Vagina (tissue), 2 donors: ENCODE measurements at regions not wholly inside any gene's neighbourhood (a gene's known extent, or its start where the extent isn't known, plus 50 kb on each side); places are given as distances from the start of the nearest gene placed in this dataset.

Experiments used
- POLR2A ChIP-seq, 2 donors: fragments of 450-650 bp; IDR thresholded peaks; one replicate each; pipeline ENCODE4 v1.6.1; 2017; ENCODE audit warnings: antibody characterized with exemption in 2 of 2, mild to moderate bottlenecking in 2 of 2, moderate library complexity in 2 of 2
- POLR2AphosphoS5 ChIP-seq, 2 donors: sonication (generic); formaldehyde crosslinking; IDR thresholded peaks; one replicate each; pipeline ENCODE4 v1.9.0; 2017; ENCODE audit warnings: antibody characterized with exemption in 2 of 2, mild to moderate bottlenecking in 2 of 2, low read depth in 1 of 2; ENCODE audit not compliant: insufficient read depth in 1 of 2

GRCh38 chr11:15775015-15775541, 581.3 kb downstream of the SOX6 start:
- no peak for TF ChIP-seq POLR2AphosphoS5 (IDR thresholded peaks at IDR 0.05; ENCODE audit: insufficient read depth in 1 of 2, low read depth in 1 of 2)
- no peak for TF ChIP-seq POLR2A (IDR thresholded peaks at IDR 0.05)
